GM18526 (cell line): ENCODE measurements at regions not wholly inside any gene's neighbourhood (a gene's known extent, or its start where the extent isn't known, plus 50 kb on each side); places are given as distances from the start of the nearest gene placed in this dataset.

Source experiments
- POLR2A ChIP-seq: IDR thresholded peaks from 3 replicates; pipeline ENCODE4 v1.6.1; 2011; ENCODE audit not compliant: insufficient read length; ENCODE audit errors: extremely low read depth

- no peak for TF ChIP-seq POLR2A
These were observed 66.3 kb upstream of the HES1 start for GRCh38 chr3:194069421-194070219.

GRCh38 chr3:194070220-194070633, 65.7 kb upstream of the HES1 start:
- TF ChIP-seq POLR2A = no peak

DNA sequence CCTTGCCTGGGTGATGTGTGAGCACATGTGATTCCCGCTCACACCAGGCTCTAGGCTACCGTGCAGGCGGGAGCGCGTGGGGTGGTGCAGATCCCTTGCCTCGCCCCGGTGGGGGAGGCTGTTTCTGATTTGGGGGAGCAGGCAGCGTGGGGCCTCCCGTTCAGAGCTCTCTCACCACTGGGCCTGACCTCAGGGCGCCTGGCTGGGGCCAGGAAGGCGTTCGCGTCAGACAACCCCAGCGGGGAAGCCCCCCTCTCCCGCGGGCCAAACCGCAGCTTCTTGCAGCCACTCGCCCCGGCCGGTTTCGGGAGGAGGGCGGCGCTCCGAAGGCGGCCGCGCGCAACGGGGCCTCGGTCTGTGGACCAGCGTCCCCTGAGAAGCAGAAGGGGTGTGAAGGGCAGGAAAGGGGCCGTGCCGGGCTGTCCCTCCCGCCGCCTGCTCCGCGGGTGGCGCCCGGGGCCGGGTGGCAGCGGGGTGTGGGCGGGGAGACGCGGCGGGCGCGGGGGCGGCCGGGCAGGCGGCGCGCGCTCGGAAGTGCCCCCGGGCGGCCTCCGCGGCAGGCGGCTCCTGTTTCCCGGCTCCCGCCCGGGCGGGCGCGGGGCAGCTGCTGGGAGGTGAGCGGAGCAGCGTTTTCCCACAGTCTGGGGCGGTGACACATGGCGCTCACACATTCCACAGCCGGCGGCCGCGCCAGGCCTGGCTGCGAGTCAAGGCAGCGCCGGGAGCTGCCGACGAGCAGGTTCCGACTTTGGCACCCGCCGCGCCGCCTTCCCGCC, 65.1 kb upstream of the HES1 start:
- peak; percentile 35 for TF ChIP-seq POLR2A

- no peak for TF ChIP-seq POLR2A
These were observed 63.9 kb upstream of the HES1 start for GRCh38 chr3:194072097-194072428.

DNA sequence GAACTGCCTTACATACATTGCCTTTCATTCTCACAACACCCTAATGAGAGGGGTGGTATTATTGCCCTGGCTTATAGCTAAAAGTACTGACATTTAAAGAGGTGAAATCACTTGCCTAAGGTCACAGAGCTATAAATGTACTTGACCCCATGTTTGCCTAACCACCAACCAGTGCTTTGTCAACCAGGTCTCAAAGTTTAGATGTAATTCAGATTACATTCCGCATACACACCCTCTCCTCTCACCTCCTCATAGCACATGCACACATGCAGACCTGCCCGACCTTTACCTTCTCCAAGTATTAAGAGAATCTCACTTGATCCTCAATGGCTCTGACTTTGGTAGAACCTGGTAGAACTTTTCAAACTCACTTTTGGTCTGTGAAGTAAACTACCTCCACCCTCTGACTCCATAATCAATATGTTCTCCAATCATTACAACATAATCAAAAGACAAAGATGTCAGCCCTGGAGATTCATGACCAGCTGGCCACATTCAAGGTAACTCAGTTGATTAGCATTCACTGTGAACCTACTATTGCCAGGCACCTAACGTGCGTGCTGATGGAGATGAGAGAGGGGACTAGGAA, 63.2 kb upstream of the HES1 start:
- TF ChIP-seq POLR2A = no peak

DNA sequence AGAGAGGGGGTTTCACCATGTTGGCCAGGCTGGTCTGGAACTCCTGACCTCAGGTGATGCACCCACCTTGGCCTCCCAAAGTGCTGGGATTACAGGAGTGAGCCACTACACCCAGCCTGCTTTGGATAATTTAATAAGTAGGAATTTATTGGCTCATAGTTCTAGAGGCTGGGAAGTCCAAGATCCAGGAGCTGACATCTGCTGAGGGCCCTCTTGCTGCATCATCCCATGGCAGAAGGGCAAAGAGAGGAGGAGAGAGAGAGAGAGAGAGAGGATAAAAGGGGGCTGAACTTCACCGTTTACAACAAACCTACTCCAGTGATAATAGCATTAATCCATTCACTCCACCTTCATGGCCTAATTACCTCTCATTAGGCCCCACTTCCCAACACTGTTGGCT, 62.0 kb upstream of the HES1 start:
- no peak for TF ChIP-seq POLR2A

GRCh38 chr3:194075088-194075615, 60.8 kb upstream of the HES1 start:
- TF ChIP-seq POLR2A = no peak

DNA sequence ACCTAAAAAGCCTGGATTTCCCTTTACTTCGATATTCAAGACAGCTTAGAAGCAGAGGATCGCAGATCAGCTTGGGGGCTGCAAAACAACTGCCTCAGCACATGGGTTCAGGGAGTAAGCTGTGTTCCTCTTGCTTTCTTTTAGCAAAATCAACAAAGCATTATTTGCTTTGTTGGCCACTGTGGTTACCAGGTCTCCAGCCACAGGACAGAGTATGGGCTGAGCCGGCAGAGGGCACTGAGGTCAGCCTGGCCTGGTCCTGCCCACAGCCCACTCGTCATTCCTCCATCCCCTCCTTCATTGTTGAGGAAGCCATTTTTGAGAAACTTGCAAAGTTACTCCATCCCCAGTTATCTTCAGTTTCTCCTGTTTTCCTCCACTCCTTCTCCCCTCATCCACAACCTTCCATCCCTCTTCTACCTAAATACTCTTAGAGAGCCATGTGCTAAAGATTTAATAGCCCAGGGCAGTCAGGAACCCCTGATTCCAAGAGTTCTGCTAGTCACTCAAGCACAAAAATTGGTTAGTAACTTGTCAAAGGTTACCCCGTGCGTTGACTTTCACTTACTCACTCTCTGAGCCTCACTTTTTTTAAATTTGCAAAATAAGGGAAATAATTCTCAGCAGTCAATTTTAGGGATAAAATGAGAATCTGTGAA, 60.0 kb upstream of the HES1 start:
- no peak for TF ChIP-seq POLR2A

- no peak for TF ChIP-seq POLR2A
These were observed 59.5 kb upstream of the HES1 start for GRCh38 chr3:194076475-194076874.

DNA sequence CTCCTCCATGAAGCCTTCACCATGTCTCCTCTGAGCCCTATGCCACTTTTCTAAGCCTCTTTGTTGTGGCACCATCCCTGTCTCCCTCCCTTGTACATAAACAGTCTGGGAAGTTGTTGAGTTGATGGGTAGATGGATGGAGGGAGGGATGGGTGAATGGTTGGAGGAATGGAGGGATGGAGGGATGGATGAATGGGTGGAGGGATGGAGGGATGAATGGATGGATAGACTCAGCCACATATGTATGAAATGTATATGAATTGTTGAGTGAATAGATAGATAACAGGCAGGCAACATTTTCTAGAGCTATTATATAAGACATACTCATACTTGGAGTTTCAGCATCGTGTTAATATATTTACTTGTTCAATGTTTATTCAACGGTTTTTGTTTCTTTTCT, 58.3 kb upstream of the HES1 start:
- TF ChIP-seq POLR2A = no peak

DNA sequence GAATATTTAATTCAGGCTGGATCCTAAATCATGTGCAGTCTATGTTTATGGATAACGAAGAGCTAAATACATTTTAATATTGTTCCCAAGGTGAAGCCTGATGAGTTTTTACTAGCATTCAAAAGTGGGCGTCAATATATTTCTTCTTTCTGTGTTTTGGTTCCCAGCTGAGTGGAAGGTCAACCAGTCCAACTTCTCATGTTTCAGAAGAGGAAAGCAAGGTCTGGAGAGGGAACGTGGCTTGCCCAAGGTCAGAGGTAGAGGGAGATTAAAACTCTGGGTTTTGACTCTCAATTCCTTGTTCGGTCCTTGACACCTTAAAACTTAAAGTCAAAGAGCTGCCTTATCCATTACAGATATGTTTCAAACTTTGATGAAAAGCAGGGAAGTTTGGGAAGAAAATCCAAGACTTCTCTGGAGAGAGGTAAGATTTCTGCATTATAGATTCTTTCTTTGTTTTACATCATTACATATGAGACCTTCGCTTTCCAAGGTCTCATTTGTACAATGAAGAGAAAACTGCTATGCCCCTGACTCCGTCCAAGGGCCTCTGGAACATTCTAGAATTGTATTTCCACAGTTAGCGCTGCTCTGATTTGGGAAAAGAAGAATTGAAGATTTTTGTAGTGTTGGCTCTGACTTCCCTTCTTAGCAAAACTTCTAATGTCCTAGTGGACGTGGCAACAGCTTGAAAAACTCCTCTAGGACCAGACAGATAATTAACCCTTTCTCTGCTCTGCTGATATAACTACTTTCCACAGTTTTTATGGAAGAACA, 57.7 kb upstream of the HES1 start:
- TF ChIP-seq POLR2A = no peak

GRCh38 chr3:194079702-194080172, 56.2 kb upstream of the HES1 start:
- no peak for TF ChIP-seq POLR2A

- no peak for TF ChIP-seq POLR2A
These were observed 55.5 kb upstream of the HES1 start for GRCh38 chr3:194080436-194080835.
